Smooth muscle cell (in vitro differentiated cells): ENCODE measurements at regions not wholly inside any gene's neighbourhood (a gene's known extent, or its start where the extent isn't known, plus 50 kb on each side); places are given as distances from the start of the nearest gene placed in this dataset.

Source experiments
- DNase-seq: peaks from one replicate; lab custom pipeline; 2025; ENCODE audit not compliant: unreplicated experiment; lab: John Stamatoyannopoulos, UW
- H2AFZ ChIP-seq: fragments of 200-600 bp; sonication (generic); 2 replicates; pipeline ENCODE4 v1.6.0; 2016; ENCODE audit warnings: antibody characterized with exemption, low read depth, mild to moderate bottlenecking
- H3F3A ChIP-seq: fragments of 200-600 bp; sonication (generic); 2 replicates; pipeline ENCODE4 v1.6.0; 2017; ENCODE audit warnings: antibody characterized with exemption, low read depth
- H3K27ac ChIP-seq: fragments of 200-600 bp; sonication (generic); 2 replicates; pipeline ENCODE4 v1.5.1; 2016; ENCODE audit warnings: low read depth, mild to moderate bottlenecking
- H3K27me3 ChIP-seq: fragments of 200-600 bp; sonication (generic); 2 replicates; pipeline ENCODE4 v1.6.1; 2016; ENCODE audit warnings: low read depth, mild to moderate bottlenecking
- H3K36me3 ChIP-seq: fragments of 200-600 bp; sonication (generic); 2 replicates; pipeline ENCODE4 v1.5.1; 2016; ENCODE audit warnings: low read depth
- H3K4me1 ChIP-seq: fragments of 200-600 bp; sonication (generic); 2 replicates; pipeline ENCODE4 v1.5.1; 2016; ENCODE audit warnings: low read depth
- H3K4me2 ChIP-seq: fragments of 200-600 bp; sonication (generic); 2 replicates; pipeline ENCODE4 v1.6.0; 2016; ENCODE audit warnings: mild to moderate bottlenecking
- H3K4me3 ChIP-seq: fragments of 200-600 bp; sonication (generic); 2 replicates; pipeline ENCODE4 v1.5.1; 2016; ENCODE audit warnings: mild to moderate bottlenecking
- H3K79me2 ChIP-seq: fragments of 200-600 bp; sonication (generic); 2 replicates; pipeline ENCODE4 v1.6.0; 2016; ENCODE audit warnings: low read depth, mild to moderate bottlenecking
- H3K9ac ChIP-seq: fragments of 200-600 bp; sonication (generic); 2 replicates; pipeline ENCODE4 v1.6.0; 2016; ENCODE audit warnings: low read depth
- H3K9me3 ChIP-seq: fragments of 200-600 bp; sonication (generic); replicated peaks from 2 replicates; pipeline ENCODE4 v1.5.1; 2016; ENCODE audit warnings: low read depth
- H4K20me1 ChIP-seq: fragments of 200-600 bp; sonication (generic); 2 replicates; pipeline ENCODE4 v1.6.0; 2016; ENCODE audit warnings: low read depth
- CTCF ChIP-seq: fragments of 200-600 bp; sonication (generic); IDR thresholded peaks from 2 replicates; pipeline ENCODE4 v1.5.1; 2017; ENCODE audit warnings: borderline replicate concordance, mild to moderate bottlenecking, antibody characterized with exemption; ENCODE audit not compliant: insufficient read depth, poor library complexity, severe bottlenecking
- WGBS: methylation state at CpG from one replicate; pipeline ENCODE4 v1.1.7; 2016; ENCODE audit warnings: low lambda C conversion rate; 5-methylcytosine and 5-hydroxymethylcytosine counted together

- H3K9me3 ChIP-seq, result no peaks in the 10 kb centered on the region
- no peak overlapping the region for H3K4me3 ChIP-seq
- WGBS, result 85% methylated on average over 1 of the region's 1 CpG
- no peaks in the 10 kb centered on the region for H3K4me1 ChIP-seq
- H3K9ac ChIP-seq, result no peak overlapping the region
- no peaks in the 10 kb centered on the region for H3K79me2 ChIP-seq
- H3K36me3 ChIP-seq, result no peaks in the 10 kb centered on the region
- no peak for TF ChIP-seq CTCF
- no peaks in the 10 kb centered on the region for H3F3A ChIP-seq
- no peak overlapping the region for H3K27ac ChIP-seq
- no peak overlapping the region for H3K4me2 ChIP-seq
- no peak overlapping the region for H2AFZ ChIP-seq
- no peak for DNase-seq
- no peaks in the 10 kb centered on the region for H3K27me3 ChIP-seq
- no peaks in the 10 kb centered on the region for H4K20me1 ChIP-seq
These were observed 411.9 kb upstream of the EMCN start for GRCh38 chr4:100929758-100930157.

GRCh38 chr4:100929135-100929534 is 411.3 kb upstream of the EMCN start:
- no peaks in the 10 kb centered on the region for H3K36me3 ChIP-seq
- no peaks in the 10 kb centered on the region for H4K20me1 ChIP-seq
- H3K27ac ChIP-seq, result no peak overlapping the region
- H3K79me2 ChIP-seq, result no peaks in the 10 kb centered on the region
- H3K9me3 ChIP-seq, result no peaks in the 10 kb centered on the region
- TF ChIP-seq CTCF, result no peak
- H3K9ac ChIP-seq, result no peak overlapping the region
- H3F3A ChIP-seq, result no peaks in the 10 kb centered on the region
- no peak overlapping the region for H3K4me2 ChIP-seq
- 92% methylated on average over 1 of the region's 1 CpG for WGBS
- H2AFZ ChIP-seq, result no peak overlapping the region
- H3K27me3 ChIP-seq, result no peaks in the 10 kb centered on the region
- H3K4me3 ChIP-seq, result no peak overlapping the region
- DNase-seq, result no peak
- H3K4me1 ChIP-seq, result no peaks in the 10 kb centered on the region

GRCh38 chr4:100926039-100926717 is 408.4 kb upstream of the EMCN start:
- H3K79me2 ChIP-seq, result no peaks in the 10 kb centered on the region
- H3F3A ChIP-seq, result no peaks in the 10 kb centered on the region
- H3K4me3 ChIP-seq, result no peak overlapping the region
- no peaks in the 10 kb centered on the region for H3K27me3 ChIP-seq
- H3K9ac ChIP-seq, result no peak overlapping the region
- no peak overlapping the region for H3K4me2 ChIP-seq
- no peaks in the 10 kb centered on the region for H4K20me1 ChIP-seq
- 87% methylated on average over 2 of the region's 2 CpGs for WGBS
- DNase-seq, result no peak
- H2AFZ ChIP-seq, result no peak overlapping the region
- no peaks in the 10 kb centered on the region for H3K36me3 ChIP-seq
- no peaks in the 10 kb centered on the region for H3K9me3 ChIP-seq
- TF ChIP-seq CTCF, result no peak
- no peaks in the 10 kb centered on the region for H3K4me1 ChIP-seq
- H3K27ac ChIP-seq, result no peak overlapping the region

- Histone ChIP-seq H3K27ac (no peak overlapping the region), H3K27me3 (no peaks in the 10 kb centered on the region), H3K9me3 (no peaks in the 10 kb centered on the region), H4K20me1 (no peaks in the 10 kb centered on the region), H2AFZ (no peak overlapping the region), H3K4me2 (no peak overlapping the region), H3F3A (no peaks in the 10 kb centered on the region), H3K4me3 (no peak overlapping the region), H3K36me3 (no peaks in the 10 kb centered on the region), H3K79me2 (no peaks in the 10 kb centered on the region), H3K4me1 (no peaks in the 10 kb centered on the region), H3K9ac (no peak overlapping the region)
- 64% methylated on average over 6 of the region's 6 CpGs for WGBS
- DNase-seq, result no peak
- TF ChIP-seq CTCF, result no peak
These were observed 395.9 kb upstream of the EMCN start for GRCh38 chr4:100913685-100914084.
